Cerebellar cortex (tissue), 1 donor: ENCODE measurements at regions not wholly inside any gene's neighbourhood (a gene's known extent, or its start where the extent isn't known, plus 50 kb on each side); places are given as distances from the start of the nearest gene placed in this dataset.
A peak's percentile ranks its signal among the peaks of the same experiment; 100 is the strongest.

Experiments used
- DNase-seq: peaks from one replicate; pipeline ENCODE4 v3.0.0-alpha.2; 2015; ENCODE audit warnings: low spot score

DNA sequence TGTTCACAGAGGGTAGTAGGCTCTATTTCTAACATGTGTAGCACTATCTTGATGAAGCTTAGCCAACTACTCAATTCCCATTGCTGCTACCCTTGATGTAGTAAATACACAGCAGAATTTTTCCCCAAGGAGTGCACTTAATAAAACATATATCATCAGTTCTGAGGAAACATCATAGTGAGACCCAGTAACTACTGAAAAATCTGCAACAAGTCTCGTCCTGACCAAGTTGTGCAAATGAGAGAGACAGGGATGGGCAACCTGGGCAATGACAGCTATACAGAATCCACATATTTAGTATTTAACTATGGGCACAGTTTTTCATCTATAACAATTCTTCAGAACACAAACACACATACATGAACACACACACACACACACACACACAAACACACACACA, 1073.8 kb upstream of the SORCS1 start:
- DNase-seq: no peak

DNA sequence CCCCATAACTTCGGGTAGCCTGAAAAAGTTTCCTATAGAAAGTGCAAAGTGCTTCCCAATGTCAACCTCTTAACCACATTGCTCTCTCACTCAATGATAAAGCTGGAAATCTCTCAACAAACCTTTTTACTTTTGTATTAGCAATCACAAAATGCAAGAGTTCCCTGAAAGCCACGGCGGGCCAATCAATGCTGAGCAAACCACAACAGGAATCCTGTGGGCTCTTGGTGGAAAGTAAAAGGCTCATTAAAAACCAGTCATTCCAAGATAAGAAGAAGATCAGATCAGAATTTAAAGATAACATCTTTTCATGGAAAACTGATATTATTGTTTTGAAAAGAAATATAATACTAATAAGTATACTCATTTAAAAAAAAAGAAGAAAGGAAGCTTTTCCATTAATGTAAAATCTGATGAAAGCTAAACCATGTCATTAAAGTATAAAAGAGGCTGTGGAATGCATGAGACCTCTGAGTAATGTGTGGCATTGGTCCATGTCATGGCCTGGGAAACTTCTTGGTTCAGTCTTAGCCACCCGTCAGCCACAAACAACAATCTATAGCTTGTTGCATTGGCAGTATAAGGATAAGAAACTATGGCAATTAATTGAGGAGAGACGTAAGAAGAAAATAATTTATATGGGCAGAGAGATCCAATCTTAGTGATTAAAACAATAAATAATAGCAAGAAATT, 1066.1 kb upstream of the SORCS1 start:
- DNase-seq: no peak

DNA sequence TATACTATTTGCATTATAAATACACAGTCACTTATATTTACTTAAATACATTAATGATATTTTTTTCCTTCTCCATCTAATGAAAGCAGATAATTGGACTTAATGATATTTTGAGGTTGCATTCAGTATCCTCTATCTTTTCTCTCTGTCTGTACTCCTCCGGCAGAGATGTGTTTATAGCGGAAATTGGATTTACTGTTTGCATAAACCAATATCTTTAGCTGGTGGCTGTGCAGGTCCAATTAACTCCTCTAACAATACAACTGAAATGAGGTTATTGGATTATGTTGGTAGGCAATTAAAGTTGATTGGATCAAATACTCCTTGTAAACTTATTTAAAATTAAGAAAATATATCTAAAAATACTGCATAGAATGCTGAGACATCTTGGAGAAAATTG, 1044.2 kb upstream of the SORCS1 start:
- DNase-seq: no peak

DNA sequence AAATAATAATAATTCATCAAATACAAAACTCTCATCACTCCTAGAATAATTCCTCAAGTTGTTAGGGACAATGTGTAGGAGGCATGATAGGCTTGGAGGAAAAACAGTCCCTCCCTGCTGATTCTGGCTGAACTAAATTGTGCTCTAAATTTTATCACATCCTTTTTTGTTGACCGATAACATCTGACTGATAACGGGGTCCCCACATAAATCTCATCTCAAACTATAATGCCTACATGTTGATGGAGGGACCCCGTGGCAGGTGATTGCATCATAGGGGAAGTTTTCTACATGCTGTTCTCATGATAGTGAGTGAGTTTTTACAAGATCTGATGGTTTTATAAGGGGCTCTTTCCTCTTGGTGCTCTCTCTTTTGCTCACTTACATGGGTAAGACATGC, 1043.5 kb upstream of the SORCS1 start:
- no peak for DNase-seq

DNA sequence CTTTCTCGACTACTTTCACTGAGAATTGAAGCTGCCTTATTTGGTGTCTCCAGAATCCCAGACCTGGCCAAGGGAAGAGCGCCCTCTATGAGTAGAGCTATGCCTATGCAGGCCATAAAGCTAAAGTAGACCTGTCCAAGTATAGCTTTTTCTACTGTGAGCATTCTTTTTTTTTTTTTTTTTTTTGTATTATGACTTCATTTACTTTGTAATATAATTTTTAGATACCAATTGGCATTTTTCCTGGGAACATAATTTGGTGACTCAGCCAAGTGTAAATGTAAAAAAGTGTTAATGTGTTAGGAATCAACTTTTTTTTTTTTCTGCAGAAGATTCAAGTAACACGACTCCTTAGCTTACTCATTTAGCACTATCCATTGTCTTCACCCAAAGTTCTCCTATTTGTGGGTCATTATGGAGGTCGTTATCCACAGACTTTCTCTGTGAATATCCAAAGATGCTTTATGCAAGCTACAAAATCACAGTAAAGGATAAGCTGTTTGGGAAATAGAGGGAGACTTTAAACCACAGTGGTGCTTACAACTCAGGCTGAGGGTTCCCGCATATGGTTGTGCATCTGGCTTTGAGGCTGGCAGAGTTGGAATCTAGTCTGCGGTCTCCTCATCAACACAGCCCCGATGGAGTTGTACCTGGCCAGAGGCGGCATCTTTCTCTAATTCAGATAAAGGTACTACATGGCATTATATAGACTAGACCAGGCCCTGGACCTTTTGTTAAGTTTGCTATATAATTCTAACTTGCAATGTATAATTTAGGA, 1040.2 kb upstream of the SORCS1 start:
- peak; percentile 11 for DNase-seq

DNA sequence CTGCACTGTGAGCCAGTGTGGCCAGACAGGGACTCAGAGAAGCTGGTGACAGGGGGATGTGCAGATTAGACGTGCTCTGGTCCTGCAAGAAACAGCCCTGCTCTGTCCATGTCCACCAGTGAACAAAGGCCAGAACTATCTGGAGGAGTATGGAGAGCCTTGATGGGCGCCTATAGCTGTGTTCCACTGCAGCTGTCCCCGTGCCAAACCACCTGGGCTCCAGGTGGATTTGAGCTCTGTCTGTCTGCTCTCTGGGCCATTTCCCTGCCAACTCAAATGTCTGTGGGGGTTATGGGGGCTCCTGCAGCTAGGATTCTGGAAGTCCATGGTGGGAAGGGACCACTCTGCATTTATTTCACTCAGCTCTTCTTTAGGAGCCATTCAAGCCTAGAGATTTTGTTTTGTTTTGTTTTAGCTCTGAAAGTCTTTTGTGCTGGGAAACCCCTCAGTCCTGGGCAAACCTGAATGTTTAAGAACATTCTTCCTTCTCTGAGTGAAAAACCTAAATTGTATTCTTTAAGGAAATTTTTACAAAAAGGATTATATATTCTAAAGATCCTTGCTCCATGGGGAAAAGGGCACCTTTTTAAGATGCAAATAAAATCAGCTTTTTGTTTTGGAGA, 1039.5 kb upstream of the SORCS1 start:
- DNase-seq: no peak

DNA sequence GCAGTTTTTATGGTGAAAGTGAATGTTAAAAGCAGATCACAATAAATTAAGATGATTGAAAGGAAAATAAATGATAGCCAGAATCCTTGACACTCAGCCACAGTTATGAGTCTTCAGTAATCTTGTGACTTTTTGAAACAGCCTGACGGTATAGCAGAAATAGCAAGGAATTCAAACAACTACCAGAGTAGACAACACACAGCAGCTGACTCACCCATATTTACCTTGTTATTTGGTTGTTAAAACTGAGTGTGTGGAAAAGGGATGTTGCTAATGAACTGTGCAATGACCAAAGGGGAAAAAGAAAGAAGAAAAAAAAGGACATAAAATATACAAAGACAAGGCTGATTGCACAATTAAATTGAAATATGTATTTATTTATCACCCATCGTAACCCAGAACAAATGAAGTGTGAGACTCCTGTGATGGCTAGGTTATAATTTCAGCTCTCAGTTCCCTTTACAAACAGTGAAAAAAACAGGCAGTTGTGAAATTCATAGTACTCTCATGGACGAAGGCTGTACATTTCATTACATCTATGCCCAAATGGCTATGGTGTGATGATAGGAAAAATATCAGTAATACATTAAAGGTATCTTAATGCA, 1023.0 kb upstream of the SORCS1 start:
- DNase-seq: no peak

DNA sequence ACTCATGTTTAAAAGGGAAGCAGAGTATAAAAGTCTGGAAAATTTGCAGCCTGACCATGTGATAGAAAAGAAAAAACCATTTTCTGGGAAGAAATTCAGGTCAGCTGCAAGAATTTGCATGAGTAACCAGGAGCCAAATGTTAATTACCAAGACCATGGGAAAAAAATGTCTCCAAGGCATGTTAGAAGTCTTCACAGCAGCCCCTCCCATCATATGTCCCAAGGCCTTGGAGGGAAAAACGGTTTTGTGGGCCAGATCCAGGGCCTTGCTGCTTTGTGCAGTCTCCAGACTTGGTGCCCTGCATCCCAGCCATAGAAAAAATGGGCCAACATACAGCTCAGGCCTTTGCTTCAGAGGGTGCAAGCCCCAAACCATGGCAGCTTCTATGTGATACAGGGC, 1019.6 kb upstream of the SORCS1 start:
- DNase-seq: no peak

DNA sequence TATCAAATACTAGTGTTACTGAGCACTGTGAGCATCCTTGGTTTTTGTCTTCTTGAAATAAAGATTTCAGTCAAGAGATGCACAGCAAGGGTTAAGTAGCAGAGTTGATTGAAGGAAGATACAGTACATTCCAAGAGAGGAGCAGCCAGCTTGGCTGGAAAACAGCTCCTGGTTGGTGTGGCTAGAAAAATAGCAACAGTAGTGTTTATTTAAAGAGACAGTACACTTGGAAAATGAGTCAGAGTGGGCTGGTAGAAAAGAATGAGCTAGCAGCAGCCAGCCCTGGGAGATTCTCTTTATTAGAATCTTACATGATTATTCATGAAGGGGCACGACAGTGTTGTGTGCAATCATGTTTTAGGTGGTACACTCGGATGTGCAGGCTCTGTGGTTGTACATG, 1016.4 kb upstream of the SORCS1 start:
- DNase-seq: no peak

DNA sequence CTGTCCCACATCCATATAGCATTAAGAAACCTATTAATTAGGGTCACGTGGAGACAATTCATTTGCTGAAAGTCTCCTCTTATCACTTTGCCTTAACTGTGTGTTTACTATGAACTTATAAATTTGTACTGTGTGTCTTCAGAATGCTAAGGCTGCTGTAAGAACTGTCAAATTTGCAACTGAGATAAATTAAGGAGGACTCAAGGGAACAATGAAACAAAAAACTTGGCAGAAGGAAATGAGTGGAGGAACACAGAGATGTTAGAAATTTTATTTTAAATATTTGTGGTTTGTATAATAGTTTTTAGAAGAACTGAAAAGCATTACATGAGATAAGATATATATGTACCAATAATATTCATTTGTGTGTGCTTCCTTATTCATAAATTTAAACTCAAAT, 1005.3 kb upstream of the SORCS1 start:
- DNase-seq: no peak

DNA sequence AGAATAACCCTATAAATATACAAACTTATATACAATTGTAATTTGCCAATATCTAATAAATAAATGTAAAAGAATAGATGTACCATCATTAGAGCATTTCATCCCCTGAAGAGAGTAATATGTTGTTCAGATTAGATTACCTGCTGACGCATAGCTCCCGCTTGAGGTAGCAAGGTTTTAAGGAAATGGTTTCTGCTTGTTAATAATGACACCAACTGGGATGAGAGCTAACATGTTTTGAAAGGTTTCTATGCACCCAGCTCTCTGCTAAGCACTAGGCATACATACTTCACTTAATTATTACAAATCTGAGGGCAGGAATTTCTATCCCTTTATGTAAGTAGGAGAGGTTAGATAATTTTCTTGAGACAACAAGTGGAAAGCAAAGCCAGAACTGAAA, 1003.3 kb upstream of the SORCS1 start:
- no peak for DNase-seq

DNA sequence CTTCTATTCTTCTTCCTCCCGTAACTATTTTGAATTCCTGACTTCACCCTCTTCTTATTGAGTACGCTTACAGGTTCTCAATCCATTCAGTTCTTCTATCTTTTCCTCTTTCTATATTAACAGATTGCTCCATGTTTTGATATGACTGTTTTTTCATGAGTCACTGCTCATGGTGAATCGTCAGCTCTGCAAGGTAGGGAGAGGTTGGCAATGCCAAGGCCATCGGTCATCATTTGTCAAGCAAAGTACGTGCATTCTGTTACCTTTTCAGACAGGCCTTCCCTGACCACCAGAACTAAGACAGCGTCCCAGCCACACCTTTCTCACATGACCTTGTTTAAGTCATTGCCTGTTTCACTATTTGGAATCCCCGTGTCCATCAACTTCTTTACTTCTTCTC, 1001.9 kb upstream of the SORCS1 start:
- DNase-seq: no peak

DNA sequence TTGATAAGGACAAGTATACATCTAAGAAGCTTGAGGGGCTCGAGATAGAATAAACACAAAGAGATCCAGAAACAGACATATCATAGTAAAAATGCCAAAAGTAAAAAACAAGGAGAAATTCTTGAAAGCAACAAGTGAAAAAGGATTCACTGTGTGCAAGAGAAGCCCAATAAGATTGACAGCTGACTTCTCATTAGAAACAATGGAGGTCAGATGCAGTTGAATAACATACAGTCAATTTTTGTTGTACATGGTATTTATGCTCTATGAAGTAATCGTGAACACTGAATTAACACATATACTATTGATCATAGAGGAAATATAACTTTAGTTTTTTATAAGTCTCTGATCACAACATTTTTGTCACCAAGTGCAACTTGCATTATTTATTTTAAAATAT, 982.8 kb upstream of the SORCS1 start:
- no peak for DNase-seq

DNA sequence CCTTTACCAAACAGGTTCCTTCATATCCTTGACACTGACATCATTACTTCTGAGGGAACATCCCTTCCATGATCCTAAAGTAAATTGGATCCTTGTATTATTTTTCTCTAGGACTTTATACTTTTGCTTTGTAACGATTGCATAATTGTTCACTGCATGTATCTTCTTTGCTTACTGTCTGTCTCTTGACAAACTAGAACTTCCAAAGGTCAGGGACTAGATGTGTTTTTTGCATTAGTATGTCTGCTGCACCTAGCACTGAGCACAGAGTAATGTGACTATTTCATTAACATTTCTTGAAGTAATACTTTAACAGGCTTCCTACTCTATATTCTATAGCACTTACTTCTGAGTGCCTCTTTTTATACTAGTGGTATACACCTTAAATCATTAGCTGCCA, 976.6 kb upstream of the SORCS1 start:
- no peak for DNase-seq

DNA sequence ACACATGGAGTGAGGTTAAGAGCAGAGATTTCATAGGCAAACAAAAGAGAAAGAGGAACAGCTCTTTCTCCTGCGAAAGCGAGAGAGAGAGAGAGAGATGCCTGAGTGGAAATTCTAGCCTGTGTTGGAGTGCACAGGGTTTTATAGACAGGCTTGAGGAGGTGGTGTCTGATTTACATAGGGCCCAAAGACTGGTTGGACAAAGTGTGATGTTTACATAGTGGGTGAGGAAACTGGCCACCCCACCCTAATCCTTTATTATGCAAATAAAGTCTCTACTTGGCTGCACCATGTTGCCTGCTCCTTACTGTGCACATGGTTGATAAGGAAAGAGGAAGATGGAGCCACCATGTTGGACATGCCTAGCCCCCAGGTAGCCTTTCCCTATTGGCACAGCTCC, 967.8 kb upstream of the SORCS1 start:
- DNase-seq: no peak

DNA sequence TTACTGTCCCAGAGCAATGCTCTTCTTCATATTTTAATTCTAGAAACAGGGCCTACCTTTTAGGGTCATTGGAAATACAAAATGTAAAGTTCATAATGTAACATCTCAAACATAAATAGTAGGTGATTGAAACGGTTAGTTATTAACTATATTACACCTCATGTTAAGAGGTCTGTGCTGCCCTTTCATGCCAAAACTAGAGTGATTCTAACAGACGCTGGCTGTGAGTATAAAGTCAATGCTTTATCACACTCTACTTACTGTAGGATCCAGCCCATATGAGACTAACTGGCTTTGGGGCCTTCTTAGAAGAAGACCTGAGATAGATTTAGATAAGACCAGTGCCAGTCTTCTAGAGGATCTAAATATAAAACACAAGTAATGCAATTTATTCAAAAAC, 966.1 kb upstream of the SORCS1 start:
- DNase-seq: no peak

DNA sequence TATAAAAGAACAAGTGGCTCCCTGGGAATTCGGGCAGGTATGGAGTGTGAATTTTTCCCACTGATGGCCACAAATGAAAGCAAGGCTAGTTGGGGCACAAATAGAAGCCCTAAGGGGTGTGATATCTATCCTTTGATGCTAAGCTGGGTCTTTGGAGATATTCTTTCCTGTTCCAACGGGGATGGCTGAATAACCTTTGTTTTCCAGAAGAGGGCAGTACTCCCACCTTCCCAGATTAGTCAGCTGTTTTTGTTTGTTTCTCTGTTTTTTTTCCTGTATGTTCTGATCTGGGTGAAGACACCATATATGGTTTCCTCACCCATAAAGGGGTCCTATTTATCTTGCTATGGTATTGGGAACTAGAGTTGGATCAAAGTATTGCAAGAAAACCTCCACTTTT, 947.7 kb upstream of the SORCS1 start:
- no peak for DNase-seq

DNA sequence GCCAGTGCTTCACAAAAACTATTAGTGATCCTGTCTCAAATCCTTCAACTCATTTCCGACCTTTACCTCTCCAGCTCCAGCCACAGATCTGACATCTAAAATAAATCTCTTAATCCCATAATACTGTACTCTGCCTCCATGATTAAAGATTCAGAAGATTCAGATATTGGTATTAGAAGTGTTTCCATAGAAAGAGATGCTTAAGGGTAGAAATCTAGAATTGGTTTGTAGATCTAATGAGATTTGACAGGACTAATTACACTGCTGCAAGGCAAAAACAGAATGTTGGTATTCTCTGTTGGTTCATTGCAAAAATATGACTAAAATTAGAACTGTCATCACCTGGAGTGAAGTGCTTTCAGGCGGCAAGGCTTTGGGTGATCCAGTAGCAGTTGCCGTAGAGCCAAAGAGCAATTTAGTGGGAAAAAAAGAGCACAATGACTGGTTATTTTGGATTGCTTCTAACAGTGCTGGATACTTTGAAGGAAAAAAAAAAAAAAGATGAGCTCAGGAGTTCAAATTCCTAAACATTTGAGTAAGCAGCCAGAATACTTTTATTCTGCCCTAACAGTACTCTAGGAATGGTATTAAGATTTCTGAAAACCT, 940.1 kb upstream of the SORCS1 start:
- DNase-seq: no peak

DNA sequence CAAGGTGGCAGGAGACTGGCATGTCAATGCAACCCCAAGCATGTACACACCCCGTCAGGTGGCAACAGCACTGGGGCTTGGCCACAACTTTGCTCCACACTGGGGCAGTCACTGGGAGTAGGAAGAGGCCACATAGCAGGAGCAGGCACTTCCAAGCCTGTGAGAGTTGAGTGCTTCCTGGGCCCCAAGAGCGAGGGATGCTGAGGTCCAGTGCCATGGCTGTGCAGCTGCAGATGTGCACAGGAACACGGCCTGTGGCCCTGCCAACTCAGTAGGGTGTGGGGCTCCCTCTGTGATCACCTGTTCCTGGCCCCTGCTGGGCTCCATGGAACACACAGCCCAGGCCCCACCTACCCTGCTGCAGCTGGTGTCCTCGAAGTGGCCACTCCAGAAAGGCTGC, 932.8 kb upstream of the SORCS1 start:
- no peak for DNase-seq

DNA sequence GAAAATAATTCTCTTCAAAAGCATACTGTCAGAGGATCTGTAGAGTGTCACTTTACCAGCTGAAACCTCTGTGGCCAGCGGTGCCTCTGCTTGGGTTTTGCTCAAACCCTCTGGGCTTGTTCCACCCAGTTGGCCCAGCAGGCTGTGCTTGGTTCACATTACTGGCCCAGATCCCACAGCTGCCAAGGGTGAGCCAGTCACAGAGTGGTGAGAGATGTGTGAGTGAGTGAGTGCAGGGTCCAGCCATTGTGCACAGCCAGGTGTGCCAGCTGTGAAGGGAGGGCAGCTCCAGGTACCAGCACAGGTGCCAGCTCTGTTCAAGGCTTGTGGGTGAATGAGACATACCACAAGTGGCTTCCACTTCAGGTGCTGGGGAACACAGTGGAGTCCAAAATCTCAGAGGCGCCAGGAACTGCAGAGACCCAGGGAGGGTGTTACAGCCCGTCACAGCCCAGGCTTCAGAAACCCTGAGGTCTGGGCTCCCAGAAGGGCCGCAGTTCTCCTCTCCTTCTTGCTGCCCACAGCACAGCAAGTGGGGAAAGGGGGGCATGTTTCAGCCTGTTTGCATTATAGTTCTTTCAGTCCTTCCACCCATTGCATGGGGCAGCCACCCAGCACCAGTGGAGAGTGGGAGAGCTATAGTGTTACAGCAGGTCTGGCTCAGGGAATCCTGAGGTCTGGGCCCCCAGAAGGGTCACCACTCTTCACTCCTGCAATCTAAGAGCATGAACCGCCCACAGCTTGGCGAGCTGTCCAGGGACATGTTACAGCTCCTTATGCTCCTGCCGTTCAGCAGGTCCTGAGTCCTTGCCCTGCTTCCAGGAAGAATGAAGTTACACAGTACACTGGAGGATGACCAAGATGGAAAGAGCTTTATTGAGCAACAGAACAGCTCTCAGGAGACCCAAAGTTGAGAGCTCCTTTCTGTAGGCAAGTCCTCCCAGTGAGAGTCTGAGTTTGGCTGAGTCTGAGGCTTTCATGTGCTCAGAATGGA, 931.7 kb upstream of the SORCS1 start:
- no peak for DNase-seq

DNA sequence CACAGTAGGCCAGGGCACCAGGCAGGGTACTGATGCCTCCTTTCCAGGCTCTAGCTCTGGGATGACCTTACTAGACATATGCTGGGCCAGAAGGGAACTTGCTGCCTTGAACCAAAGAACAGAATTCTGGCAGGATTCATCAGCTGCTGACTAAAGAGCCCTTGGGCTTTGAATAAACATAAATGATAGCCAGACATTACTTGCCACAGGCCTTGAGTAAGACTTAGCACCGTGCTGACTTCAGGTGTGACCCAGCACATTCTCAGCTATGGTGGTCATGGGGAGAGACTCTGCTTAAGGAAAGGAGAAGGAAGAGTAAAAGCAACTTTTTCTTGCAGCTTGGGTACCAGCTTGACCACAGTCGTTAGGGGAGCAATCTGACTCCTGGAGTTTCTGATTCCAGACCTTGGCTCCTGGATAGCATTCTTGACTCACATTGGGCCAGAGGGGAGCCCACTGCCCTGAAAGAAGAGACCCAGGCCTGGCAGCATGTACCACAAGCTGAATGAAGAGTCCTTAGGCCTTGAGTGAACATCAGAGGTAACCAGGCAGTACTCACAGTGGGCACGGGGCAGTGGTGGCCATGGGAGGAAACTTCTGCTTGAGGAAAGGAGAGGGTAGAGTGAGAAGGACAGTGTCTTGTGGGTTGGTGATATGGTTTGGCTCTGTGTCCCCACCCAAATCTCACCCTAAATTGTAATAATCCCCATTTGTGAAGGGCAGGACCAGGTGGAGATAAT, 926.1 kb upstream of the SORCS1 start:
- DNase-seq: no peak
